ENCODE measurements at regions not wholly inside any gene's neighbourhood (a gene's known extent, or its start where the extent isn't known, plus 50 kb on each side); places are given as distances from the start of the nearest gene placed in this dataset.

GRCh38 chr11:19561011-19561410 is 151.6 kb upstream of the NAV2 start:
- DNase-seq (ENCODE audit: low read depth in 1 of 2, low spot score in 1 of 2): no peak
- in situ Hi-C loops (cut with HindIII; ENCODE audit: low pct_unique_long_range_greater_than_20kb, low sequenced_read_pairs): no loop called here
- TF ChIP-seq JUND (IDR thresholded peaks at IDR 0.05; ENCODE audit: low read depth): no peak

DNA sequence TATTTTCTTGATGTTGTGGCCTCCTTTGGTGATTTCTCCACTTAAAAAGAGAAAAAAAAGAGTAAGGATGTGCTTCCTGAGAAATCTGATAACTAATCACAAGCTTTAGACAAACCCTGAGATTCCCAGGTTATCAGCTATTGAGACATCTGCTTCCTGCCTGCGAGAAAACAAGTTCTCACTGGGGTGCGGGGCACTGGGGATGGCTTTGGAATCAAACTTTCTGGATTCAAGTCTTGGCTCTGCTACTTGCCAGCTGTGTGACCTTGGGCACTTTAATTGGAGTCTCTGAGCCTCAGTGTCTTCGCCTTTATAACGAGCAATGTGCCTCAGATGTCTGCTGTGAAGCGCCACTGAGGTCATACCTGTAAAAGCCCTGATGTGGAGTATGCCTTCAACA is 152.5 kb upstream of the NAV2 start:
- no peak for DNase-seq (ENCODE audit: low read depth in 1 of 2, low spot score in 1 of 2)
- in situ Hi-C loops (cut with HindIII; ENCODE audit: low pct_unique_long_range_greater_than_20kb, low sequenced_read_pairs): no loop called here

DNA sequence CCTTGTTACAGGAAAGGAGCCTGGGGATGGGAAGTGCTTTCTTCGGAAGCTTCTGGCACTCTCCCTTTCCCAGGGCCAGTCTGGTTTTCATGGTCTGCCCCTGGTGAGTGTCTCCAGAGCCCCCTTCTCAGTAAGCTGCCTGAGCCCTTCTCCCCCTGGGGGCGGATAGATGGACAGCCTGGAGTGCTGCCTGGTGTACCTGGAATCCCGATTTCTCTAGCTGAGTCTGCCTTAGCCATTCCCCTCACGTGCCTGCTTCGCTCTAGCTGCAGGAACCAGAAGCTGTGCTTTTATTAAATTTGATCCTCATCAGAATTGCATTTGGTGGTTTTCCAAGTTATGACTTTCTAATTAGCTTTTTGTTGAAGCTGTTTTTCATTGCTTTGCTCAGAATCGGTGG is 152.9 kb upstream of the NAV2 start:
- DNase-seq (ENCODE audit: low read depth in 1 of 2, low spot score in 1 of 2): no peak
- in situ Hi-C loops (cut with HindIII; ENCODE audit: low pct_unique_long_range_greater_than_20kb, low sequenced_read_pairs): no loop called here

More for the DNA sequence above, 152.5 kb upstream of the NAV2 start:
- TF ChIP-seq JUND (IDR thresholded peaks at IDR 0.05; ENCODE audit: low read depth): no peak

DNA sequence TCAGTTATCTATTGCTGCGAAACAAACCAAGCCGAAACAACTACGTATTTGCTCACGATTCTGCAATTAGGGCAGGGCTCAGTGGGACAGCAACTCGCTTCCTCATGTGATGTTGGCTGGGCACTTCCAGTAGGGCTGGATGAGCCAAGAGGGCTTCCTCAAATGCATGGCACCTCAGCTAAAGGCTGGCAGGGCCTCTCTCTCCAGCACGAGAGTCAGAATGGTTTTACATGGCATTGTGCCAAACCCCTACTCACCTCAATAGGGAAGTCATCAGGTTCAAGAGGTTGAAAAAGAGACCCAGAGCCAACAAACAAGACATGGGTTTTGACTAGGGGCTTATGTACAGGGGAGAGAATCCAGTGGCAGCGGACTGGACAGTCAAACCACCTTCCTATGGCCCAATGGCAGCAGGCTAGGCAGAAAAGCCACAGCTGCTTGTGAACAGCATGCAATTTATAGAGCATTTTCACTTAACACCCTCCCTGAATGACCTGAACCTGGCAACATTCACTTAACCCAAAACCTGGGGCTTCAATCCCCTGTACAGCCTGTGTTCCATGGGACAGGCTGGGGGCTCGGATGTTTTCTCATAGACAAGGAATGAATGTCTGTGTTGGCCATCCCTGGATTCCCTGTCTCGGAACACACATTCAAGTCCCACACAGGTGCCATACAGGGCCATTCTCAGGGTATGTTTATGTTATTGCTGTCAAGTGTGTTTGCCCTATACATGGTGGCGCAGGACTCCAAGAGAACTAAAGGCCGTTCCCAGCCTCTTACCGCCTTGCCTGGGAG is 154.2 kb upstream of the NAV2 start:
- DNase-seq (ENCODE audit: low read depth in 1 of 2, low spot score in 1 of 2): no peak
- no peak for TF ChIP-seq JUND (IDR thresholded peaks at IDR 0.05; ENCODE audit: low read depth)
- in situ Hi-C loops (cut with HindIII; ENCODE audit: low pct_unique_long_range_greater_than_20kb, low sequenced_read_pairs): no loop called here

More for the DNA sequence above, 152.9 kb upstream of the NAV2 start:
- no peak for TF ChIP-seq JUND (IDR thresholded peaks at IDR 0.05; ENCODE audit: low read depth)

DNA sequence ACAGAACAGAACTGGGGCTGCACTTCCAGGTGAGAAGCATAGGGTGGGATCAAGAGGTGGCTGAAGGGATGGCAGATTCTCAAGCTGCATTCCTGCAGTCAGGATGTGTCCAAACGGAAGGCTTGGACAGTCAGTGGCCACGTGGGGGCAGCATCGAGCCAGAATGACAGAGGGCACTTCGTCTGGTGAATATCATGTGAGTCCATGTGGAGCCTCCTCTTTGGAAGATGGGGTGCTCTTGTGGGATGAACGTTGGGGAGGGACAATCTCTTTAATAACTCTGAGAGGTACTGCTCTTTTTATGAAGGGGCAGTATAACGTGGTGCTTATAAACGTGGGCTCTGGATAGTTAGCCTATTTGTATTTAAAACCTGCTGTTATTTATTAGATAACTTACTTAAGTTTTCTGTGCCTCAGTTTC is 154.9 kb upstream of the NAV2 start:
- peak; percentile 24 to 72 for DNase-seq (ENCODE audit: low read depth in 1 of 2, low spot score in 1 of 2)
- no peak for TF ChIP-seq JUND (IDR thresholded peaks at IDR 0.05; ENCODE audit: low read depth)
- in situ Hi-C loops (cut with HindIII; ENCODE audit: low pct_unique_long_range_greater_than_20kb, low sequenced_read_pairs): no loop called here

- no peak for DNase-seq (ENCODE audit: low read depth in 1 of 2, low spot score in 1 of 2)
- no peak for TF ChIP-seq JUND (IDR thresholded peaks at IDR 0.05; ENCODE audit: low read depth)
- in situ Hi-C loops (cut with HindIII; ENCODE audit: low pct_unique_long_range_greater_than_20kb, low sequenced_read_pairs): no loop called here
Measured at GRCh38 chr11:19557185-19557584, 155.5 kb upstream of the NAV2 start.

- in situ Hi-C loops (cut with HindIII; ENCODE audit: low pct_unique_long_range_greater_than_20kb, low sequenced_read_pairs): no loop called here
- DNase-seq (ENCODE audit: low read depth in 1 of 2, low spot score in 1 of 2): no peak
Measured at GRCh38 chr11:19555266-19555665, 157.4 kb upstream of the NAV2 start.

GRCh38 chr11:19553683-19554333 is 158.8 kb upstream of the NAV2 start:
- in situ Hi-C loops (cut with HindIII; ENCODE audit: low pct_unique_long_range_greater_than_20kb, low sequenced_read_pairs): no loop called here
- no peak for TF ChIP-seq JUND (IDR thresholded peaks at IDR 0.05; ENCODE audit: low read depth)
- peak; percentile 16 to 73 for DNase-seq (ENCODE audit: low read depth in 1 of 2, low spot score in 1 of 2)

More at GRCh38 chr11:19555266-19555665, 157.4 kb upstream of the NAV2 start:
- no peak for TF ChIP-seq JUND (IDR thresholded peaks at IDR 0.05; ENCODE audit: low read depth)

DNA sequence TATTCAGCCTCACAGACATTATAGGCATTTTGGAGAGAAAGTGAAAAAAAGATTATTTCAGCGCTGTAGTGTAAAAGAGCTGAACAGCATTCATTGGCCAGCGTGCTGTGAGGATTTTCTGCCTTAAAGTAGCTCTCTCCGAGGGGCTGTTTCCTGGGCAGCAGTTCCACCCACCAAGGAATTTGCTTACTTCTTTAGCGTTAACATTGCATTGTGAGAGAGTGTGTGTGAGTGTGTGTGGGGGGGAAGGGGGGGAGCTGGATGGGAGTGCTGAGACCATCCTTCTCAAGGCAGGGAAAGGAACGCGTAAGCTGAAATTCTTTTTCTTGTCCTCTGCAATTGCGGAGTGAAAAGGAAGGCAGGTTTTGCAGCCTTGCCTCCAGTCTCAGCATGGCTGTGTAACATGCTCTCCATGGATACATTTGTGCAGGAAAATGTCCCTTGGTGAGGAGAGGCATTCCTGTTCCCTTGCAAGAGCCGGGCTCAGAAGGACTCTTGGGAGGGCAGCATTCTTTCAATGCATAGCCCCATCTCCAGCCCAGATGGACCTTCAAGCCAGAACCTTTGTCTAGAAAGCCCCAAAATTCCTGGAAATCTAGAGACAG is 159.9 kb upstream of the NAV2 start:
- in situ Hi-C loops (cut with HindIII; ENCODE audit: low pct_unique_long_range_greater_than_20kb, low sequenced_read_pairs): no loop called here
- TF ChIP-seq JUND (IDR thresholded peaks at IDR 0.05; ENCODE audit: low read depth): no peak
- DNase-seq (ENCODE audit: low read depth in 1 of 2, low spot score in 1 of 2): no peak

GRCh38 chr11:19552161-19552560 is 160.5 kb upstream of the NAV2 start:
- TF ChIP-seq JUND (IDR thresholded peaks at IDR 0.05; ENCODE audit: low read depth): no peak
- in situ Hi-C loops (cut with HindIII; ENCODE audit: low pct_unique_long_range_greater_than_20kb, low sequenced_read_pairs): no loop called here
- no peak for DNase-seq (ENCODE audit: low read depth in 1 of 2, low spot score in 1 of 2)

DNA sequence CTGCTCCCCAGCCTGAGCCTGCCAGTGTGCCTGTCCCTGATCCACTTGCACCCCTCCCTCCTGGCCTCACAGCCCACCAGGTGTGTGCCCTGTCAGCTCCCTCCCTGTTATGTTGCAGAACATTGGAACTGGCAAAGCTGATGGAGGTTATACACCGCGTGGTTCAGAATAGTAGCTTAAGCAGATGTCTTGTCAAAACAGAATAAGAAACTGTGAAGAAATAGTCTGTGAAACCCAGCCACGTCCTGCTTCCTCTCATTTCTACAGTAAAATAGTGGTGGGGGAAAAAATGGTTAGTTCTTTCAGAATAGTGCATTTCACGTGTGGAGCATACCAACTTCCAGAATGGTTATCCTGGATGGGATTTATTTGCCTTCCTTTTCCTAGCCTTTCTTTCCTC is 161.2 kb upstream of the NAV2 start:
- no peak for TF ChIP-seq JUND (IDR thresholded peaks at IDR 0.05; ENCODE audit: low read depth)
- in situ Hi-C loops (cut with HindIII; ENCODE audit: low pct_unique_long_range_greater_than_20kb, low sequenced_read_pairs): no loop called here
- DNase-seq (ENCODE audit: low read depth in 1 of 2, low spot score in 1 of 2): no peak

GRCh38 chr11:19547044-19547443 is 165.6 kb upstream of the NAV2 start:
- in situ Hi-C loops (cut with HindIII; ENCODE audit: low pct_unique_long_range_greater_than_20kb, low sequenced_read_pairs): no loop called here
- no peak for TF ChIP-seq JUND (IDR thresholded peaks at IDR 0.05; ENCODE audit: low read depth)
- no peak for DNase-seq (ENCODE audit: low read depth in 1 of 2, low spot score in 1 of 2)

DNA sequence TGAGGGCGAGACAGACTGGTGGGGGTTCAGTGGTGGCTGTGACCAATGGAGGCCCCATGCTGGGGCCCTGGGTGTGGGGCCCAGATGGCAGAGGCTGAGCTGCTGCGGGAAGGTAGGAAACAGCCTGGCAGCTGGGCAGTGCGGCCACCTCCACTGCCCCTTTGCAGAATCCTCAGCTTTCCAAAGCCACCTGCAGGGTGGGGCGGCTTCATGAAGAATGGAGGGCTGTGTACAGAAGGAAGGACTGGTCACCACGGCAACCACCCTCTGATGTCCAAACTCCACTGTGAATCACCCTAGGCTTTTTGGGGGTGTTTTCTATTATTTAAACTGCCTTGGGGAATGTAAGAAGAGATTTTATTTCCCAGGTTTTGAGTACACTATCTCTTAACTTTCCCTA is 166.3 kb upstream of the NAV2 start:
- no peak for TF ChIP-seq JUND (IDR thresholded peaks at IDR 0.05; ENCODE audit: low read depth)
- DNase-seq (ENCODE audit: low read depth in 1 of 2, low spot score in 1 of 2): no peak
- in situ Hi-C loops (cut with HindIII; ENCODE audit: low pct_unique_long_range_greater_than_20kb, low sequenced_read_pairs): no loop called here

Data from T47D (cell line).